A549 (cell line): ENCODE measurements at regions not wholly inside any gene's neighbourhood (a gene's known extent, or its start where the extent isn't known, plus 50 kb on each side); places are given as distances from the start of the nearest gene placed in this dataset.

Source experiments
- MAX ChIP-seq: IDR thresholded peaks from 2 replicates; pipeline ENCODE4 v1.6.1; 2012
- TF ChIP-seq, protein P1 (sequence below): fragments of >200 bp; sonication (Bioruptor Twin); formaldehyde crosslinking; IDR thresholded peaks from 3 replicates; pipeline ENCODE4 v1.5.1; 2016

DNA sequence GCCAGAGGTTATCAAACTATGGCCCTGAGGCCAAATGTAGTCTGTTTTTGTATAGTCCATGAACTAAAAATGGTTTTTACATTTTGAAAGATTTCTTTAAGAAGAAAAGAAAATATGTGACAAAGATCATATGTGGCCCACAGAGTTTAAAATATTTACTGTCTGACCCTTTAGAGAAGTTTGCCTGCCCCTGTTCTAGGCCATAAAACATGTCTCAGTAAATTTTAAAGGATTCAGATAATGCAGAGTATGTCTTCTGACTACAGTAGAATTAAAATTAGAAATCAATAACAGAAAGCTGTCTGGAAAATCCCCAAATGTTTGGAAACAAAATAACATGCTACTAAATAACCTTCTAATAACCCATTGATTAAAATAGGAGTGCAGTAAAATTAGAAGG lies 86.3 kb downstream of the KCNRG start:
- no peak for TF ChIP-seq MAX
- TF ChIP-seq, protein P1, sequence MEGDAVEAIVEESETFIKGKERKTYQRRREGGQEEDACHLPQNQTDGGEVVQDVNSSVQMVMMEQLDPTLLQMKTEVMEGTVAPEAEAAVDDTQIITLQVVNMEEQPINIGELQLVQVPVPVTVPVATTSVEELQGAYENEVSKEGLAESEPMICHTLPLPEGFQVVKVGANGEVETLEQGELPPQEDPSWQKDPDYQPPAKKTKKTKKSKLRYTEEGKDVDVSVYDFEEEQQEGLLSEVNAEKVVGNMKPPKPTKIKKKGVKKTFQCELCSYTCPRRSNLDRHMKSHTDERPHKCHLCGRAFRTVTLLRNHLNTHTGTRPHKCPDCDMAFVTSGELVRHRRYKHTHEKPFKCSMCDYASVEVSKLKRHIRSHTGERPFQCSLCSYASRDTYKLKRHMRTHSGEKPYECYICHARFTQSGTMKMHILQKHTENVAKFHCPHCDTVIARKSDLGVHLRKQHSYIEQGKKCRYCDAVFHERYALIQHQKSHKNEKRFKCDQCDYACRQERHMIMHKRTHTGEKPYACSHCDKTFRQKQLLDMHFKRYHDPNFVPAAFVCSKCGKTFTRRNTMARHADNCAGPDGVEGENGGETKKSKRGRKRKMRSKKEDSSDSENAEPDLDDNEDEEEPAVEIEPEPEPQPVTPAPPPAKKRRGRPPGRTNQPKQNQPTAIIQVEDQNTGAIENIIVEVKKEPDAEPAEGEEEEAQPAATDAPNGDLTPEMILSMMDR = no peak
